Activated CD8-positive, alpha-beta memory T cell treated with anti-CD3 and anti-CD28 coated beads for 48 hours (primary cell): ENCODE measurements at regions not wholly inside any gene's neighbourhood (a gene's known extent, or its start where the extent isn't known, plus 50 kb on each side); places are given as distances from the start of the nearest gene placed in this dataset.

Experiments
- DNase-seq, 3 experiments: peaks; one replicate each; pipeline ENCODE4 v3.0.0-alpha.2; 2020; ENCODE audit warnings: low read depth in 2 of 3, low spot score in 2 of 3

DNA sequence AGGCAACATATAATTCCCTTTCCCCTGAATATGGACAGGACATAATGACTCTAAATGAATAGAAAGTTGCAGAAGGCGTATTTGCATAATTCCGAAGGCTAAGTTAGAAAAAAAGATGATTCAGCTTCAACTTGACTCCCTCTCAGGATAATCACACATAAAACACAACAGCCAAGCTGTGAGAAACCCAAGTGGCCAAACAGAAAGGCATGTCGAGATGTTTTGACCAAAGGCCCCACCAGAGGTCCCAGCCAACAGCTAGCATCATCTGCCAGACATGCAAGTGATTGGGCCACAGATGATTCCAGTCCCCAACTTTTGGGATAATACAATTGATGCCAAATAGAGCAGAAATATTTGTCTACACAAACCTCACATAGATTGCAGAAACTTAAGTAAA, 444.9 kb downstream of the LTN1 start:
- no peak for DNase-seq

DNA sequence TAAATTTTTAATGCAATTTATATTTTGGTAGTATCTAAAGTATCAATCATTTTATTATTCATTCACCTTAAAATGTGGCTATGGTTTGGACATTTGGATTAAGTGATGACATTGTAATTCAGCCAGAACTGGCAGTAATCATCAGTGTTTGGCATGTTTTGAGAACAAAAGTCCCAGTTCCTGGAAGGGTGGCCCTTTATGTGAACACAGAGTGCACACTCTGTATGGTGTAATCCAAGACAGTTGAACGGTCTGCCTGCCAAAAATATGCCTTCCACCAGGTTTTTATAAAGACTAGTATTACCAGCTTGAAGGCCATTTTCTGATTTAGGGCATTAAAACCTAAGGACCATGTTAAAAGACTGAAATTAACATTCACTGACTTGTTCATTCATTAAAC, 448.7 kb downstream of the LTN1 start:
- no peak for DNase-seq

- DNase-seq = no peak
Measured at GRCh38 chr21:28541371-28542112, 451.1 kb downstream of the LTN1 start.

DNA sequence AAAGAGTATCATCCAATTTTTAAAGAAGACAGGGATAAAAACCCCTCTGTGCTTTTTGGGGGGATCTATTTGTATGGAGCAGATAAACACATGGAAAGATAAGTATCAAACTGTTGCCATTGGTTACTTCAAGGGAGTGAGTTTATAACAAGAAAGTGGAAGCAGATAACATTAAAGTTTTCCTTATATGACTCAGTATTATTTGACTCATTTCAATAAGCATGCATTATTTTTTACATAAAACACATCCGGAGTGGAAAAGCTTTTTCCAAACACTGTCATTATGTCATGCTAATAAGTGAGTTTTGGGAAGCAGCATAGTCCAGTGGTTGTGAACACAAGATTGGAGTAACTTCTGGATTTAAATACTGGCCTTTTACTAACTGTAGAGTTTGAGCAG, 452.2 kb downstream of the LTN1 start:
- DNase-seq = no peak

GRCh38 chr21:28539623-28539988, 453.1 kb downstream of the LTN1 start:
- no peak for DNase-seq

DNA sequence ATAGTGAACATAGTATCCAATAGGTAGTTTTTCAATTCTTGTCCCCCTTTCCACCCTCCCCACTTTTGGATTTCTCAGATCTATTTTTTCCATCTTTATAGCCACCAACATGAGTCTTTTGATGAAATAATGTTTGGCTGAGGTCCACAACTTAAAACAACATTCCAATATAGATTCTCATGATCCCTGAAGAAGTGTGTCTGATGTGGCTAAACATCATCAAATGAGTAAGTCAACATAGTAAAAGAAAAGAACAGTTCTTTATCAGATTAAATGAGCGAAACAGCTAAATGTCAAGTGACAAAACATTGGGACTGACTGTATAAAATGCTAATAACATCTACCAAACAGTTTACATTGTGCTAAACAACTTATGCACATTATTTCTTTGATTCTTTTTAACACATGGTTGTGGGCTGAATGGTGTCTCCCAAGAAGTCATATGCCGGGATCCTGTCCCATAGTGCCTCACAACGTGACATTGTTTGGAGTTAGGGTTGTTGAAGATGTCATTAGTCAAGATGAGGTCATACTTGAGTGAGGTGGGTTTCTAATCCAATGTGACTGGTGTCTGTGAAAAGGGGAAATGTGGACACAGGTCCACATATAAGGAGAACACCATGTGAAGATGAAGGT, 453.6 kb downstream of the LTN1 start:
- no peak for DNase-seq

DNA sequence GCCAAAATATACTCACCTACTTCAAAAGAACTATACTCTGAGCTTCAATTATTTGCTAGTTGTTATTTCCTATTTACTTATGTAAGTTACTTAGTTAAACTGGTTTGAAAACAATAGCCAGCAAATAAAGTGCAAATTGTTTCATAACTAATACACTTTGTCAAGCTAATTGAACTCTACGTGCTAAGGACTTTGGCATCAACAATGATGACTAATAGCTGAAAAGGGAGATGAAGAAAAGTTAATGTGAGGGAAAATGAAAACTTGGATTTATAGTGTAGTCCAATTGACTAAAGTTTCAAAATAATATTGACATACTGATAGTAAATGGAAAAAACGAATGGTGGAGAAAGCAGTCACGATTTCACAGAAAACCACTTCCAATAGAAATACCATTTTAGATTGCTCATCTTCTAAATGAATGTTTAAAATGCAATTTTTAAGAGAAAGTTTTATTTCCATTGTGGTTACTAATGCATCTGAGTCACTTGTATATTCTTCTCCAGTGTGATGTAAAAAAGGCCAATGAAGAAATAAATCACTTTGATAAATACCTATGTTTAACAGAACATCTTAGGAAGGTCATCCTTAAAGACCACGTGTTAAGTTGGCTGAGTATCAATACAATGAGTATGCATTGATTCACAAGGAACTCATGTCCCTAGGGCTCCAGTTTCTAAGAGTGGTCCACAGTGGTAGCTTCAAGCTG, 455.2 kb downstream of the LTN1 start:
- DNase-seq = no peak

DNA sequence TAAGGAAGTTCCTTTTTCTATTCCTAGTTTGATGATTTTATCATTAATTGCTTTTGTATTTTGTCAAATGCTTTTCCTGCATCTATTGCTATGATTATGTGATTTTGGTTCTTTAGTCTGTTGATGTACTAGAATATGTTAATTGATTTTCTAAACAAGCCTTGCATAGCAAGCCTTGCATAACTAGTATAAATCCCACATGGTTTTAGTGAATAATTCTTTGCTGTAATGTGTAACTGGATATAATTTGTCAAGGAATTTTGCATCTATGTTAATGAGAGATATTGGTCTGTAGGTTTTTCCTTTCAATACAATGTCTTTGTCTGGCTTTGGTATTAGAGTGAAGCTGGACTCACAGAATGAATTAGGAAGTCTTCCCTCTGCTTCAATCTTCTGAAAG, 460.2 kb downstream of the LTN1 start:
- no peak for DNase-seq

DNA sequence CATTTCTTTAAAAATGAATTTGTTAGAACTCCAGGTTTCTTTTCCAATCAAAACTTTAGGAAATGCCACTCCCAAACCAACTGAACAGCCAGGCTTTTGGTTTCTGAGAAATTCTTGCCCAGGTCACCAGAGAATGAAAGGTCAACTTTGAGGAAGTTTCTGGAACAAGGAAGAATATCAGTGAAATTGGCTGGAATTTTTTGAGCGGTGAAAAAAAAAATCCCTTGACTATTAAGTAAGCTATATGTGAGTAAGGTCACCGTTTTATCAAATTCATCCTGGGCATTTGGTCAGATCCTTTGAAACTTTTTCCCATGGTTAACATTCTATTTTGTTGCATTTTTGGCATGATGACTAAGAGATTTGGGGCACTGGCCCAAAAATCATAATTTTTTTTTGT, 469.3 kb downstream of the LTN1 start:
- no peak for DNase-seq

DNA sequence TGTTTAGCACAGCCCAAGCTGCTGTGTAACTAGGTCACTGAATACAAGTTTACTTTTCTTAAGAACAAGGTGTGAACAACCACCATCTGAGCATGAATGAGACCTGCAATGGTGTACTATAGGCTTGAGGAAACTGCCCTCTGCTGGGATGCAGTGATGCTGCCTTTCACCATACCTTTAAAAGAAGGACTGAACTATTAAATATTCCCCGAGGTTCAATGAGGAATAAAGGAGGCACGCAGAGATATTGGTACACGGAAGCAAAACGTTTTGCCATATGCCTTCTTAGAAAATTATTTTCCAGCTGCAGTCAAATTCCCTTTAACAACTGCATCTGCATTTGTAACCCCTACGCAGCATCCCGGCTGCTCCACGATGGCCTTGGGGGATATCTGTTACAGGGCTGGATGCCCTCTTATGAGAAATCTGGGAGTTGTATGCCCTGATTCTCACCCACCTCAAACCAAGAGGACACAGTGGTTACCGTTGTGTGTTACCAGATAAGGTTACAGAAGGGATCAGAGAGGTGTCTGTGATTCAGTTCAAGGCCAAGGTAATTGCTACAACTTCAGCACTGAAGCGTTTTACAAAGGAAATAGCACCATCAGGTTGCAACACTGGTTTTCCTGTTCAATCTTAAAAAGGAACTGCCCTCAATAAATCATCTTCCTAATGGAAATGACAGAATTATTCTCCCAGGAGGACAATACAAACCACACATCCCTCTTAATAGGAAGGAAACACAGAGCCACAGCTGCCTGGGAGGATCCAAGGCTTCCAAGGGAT, 470.5 kb downstream of the LTN1 start:
- no peak for DNase-seq

GRCh38 chr21:28518630-28519029, 474.0 kb downstream of the LTN1 start:
- no peak for DNase-seq

DNA sequence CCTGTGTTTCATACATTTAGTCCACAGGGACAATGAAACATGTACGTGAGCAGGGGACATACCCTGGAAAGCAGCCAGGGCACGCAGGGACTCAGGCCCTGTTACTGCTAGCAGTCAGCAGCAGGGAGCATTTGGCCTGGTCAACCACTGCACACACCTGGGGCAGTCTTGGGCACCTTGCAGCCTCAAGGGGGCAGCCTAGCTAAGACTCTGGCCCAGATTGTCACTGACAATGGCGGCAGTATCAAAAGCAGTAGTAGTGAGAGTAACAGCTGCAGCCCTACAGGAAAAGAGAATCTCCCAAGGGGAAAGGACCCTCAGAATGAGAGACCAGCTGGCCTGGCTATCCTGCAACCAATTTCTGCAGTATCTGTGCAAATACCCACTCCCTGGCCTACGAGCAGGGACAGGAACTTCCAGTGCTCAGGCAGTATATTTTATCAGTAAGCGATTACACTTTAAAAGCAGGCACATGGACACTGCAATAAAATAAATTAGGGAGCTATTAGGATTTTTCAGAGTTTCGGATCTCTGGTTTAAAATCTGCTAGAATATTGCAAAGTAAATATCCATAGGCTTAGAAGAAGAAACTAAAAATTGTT, 475.6 kb downstream of the LTN1 start:
- DNase-seq = peak; percentile 12 to 15 (median 13)

DNA sequence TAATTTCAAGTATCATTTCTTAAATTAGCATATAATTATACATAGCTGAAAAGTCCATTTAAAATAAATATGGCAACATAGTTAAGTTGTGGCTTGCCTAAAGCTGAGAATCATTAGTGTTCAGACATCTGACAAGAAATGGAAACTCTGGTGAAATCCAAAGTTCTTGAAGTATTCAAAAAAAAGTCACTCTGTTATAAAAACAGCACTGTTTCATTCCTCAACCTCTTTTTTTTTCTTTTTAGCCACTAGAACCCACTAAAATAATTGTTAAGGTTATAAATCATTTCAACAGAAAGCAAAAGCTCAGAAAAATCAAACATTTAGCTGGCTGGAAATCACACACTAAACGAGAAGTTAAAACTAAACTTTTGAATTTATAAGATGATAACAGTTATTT, 476.7 kb downstream of the LTN1 start:
- no peak for DNase-seq

GRCh38 chr21:28513428-28513827, 479.2 kb downstream of the LTN1 start:
- DNase-seq = no peak

DNA sequence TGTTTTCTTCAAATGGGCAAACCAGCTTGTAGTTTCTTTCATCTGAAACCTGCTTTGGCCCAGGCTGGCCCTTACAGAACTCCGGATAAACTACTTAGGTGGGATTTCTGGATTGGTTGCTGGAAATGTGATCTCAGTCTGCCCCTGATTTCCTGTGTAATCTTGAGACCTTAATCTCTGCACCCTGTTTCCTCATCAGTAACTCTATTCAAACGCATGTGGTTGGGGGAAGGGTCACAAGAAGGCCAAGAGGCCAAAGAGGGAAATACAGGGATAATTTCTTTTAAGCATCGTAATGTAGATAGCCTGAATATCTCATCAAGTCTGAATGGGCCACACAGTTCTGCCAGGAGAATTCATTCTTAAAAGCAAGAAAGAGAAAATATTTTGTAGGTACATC, 483.6 kb downstream of the LTN1 start:
- DNase-seq = no peak

DNA sequence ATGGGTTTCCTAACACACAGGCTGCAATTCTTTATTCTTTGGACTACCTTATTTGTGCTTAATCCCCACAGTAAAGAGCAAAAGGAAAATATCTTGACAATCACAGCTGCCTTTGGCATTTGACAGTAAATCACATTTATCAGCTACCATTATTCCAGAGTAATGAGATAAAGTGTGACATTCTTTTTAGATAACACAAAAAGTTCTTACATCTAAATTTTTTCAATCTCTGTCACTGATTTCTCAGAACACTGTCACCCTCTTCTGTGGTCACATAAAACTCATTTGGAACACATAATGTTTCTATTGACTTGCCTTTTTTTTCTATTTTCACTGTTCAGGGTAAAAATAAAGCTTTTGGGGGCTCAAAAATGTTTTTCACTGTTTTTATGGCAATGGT, 484.6 kb downstream of the LTN1 start:
- DNase-seq = no peak

DNA sequence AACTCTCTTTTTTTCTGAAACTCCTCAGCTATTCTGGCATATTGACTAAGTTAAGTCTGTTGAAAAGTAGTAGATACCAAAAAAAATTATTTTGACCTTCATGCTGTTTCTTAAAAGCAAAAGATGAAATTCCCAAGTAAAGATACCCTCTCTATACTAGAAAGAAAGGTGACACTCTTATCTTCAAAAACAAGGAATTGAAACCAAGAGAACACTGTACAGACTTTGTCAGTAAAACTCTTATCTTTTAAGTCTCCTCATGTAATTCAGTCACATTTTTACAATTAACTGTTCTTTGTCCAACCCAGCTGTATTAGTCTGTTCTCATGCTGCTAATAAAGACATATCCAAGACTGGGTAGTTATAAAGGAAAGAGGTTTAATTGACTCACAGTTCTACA, 496.2 kb downstream of the LTN1 start:
- DNase-seq = no peak

DNA sequence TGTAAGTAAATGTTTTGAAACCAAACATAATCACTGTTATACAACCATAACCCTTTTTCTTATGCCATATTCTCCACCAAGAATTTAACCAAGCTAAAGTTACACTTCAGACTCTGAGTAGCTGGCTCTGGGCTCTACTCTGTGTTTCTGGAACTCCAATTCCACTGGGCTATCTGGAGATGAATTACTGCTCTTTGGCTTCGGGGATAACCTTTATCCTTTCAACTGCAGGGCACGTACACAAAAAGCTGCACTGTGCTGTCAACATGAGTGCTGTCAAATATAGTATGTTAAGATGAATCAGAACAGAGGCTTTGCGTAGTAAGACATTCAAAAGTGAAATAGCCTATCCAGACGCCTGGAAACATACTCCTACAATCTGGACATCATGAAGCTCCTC, 500.6 kb downstream of the LTN1 start:
- DNase-seq = no peak

DNA sequence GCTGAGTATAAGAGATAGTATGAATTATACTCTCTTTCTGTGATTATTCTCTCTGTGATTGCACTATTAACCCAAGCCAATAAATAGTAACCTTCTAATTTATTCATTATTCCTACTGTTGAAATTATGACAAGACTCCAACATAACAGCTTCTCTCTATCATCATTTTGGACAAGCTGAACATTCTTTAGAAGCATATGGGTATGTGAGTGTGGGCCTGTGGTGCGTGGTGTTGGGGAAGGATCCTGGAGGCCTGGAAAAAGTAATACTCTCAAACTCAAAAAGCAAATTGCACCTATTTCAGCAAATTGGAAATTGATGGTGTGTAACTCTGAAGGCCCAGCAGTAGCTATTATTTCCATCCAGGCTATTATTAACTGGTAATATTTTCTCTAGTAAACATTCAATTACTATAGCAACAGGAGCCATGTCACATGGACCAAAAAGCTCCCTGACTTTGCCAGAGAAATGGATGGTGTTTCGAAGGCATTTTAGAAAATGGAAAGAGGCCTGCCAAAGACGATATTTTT, 502.8 kb downstream of the LTN1 start:
- no peak for DNase-seq

- DNase-seq = no peak
Measured at GRCh38 chr21:28489162-28489561, 503.5 kb downstream of the LTN1 start.

DNA sequence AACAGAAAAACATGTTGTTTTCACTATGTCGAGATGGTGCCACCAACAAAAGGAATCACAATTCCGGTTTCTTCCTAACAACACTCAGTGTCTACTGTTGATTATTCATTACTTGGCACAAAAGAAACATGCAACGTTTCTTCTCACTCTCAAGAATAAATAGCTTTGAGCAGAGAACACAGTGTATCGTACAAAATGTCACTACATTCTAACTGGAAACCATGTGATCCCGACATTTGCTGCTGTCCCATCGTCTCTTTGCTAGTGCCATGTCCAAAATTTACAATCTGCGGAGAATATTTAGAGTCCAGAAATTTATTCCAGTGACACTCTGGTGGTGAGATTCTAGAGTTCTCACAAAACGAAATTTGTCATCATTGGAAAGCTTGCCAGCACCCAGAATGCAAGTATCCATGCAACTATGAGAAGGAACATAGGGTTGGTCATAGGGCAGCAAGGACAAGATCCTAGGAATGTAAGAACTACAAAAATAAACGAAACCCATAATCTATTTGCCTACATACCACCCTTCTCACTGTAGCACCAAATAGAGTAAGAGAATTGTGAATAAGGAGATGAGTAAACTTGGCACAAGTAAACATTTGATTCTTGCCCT, 505.1 kb downstream of the LTN1 start:
- DNase-seq = no peak
